HCT116 (cell line): ENCODE measurements at regions not wholly inside any gene's neighbourhood (a gene's known extent, or its start where the extent isn't known, plus 50 kb on each side); places are given as distances from the start of the nearest gene placed in this dataset.

ENCODE experiments used
- CTCF ChIP-seq, 3 experiments: fragments of 200-600 bp in 1 of 3; sonication (generic) in 1 of 3; IDR thresholded peaks in 2 of 3; conservative IDR thresholded peaks in 1 of 3; 2 replicates each; pipeline ENCODE4 v1.5.1; 2012 to 2017; ENCODE audit warnings: low read depth in 2 of 3, low read length in 2 of 3, antibody characterized with exemption in 1 of 3, borderline replicate concordance in 1 of 3, control low read depth in 1 of 3, mild to moderate bottlenecking in 1 of 3, mixed read lengths in 1 of 3, mixed run types in 1 of 3, moderate library complexity in 1 of 3; ENCODE audit not compliant: insufficient read depth in 1 of 3
- EZH2 ChIP-seq: fragments of 200-600 bp; sonication (generic); IDR thresholded peaks from 2 replicates; pipeline ENCODE4 v1.6.1; 2017; ENCODE audit warnings: antibody characterized with exemption, mixed run types
- POLR2A ChIP-seq: IDR thresholded peaks from 2 replicates; pipeline ENCODE4 v1.7.0; 2011; ENCODE audit warnings: borderline replicate concordance; ENCODE audit not compliant: insufficient read depth, insufficient read length; ENCODE audit errors: extremely low read depth
- ZBTB33 ChIP-seq: IDR thresholded peaks from 2 replicates; pipeline ENCODE4 v1.6.1; 2011; ENCODE audit warnings: mild to moderate bottlenecking, low read length, moderate library complexity; ENCODE audit not compliant: insufficient replicate concordance; ENCODE audit errors: extremely low read depth
- TF ChIP-seq, protein P1 (sequence below): IDR thresholded peaks from 2 replicates; pipeline ENCODE4 v1.6.1; 2012

DNA sequence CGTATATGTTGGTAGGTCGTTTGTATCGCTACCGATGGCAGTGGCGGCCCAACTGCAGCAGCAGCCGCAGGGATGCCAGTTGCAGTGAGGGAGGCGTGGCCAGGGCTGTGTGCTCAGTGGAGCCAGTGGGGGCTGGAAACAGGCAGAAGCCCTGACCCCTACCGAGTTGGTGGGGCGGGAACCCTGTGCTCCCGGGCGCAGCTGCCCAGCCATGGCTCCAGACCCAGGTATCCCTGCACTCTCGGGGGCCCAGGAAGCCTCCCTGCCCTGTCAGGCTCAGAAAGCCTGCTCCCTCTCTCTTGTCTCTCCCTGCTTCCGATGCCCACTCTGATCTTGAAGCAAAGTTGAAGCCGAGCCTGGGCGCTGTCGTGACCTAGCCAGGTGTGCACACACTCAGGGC is 78.6 kb upstream of the ITGB1 start:
- TF ChIP-seq CTCF (IDR thresholded peaks at IDR 0.05 in 2 of 3, conservative IDR thresholded peaks at IDR 0.05 in 1 of 3; ENCODE audit: borderline replicate concordance in 1 of 3, insufficient read depth in 1 of 3, low read depth in 2 of 3, low read length in 2 of 3), result no peak
- no peak for TF ChIP-seq ZBTB33
- TF ChIP-seq, protein P1, sequence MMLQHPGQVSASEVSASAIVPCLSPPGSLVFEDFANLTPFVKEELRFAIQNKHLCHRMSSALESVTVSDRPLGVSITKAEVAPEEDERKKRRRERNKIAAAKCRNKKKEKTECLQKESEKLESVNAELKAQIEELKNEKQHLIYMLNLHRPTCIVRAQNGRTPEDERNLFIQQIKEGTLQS, result no peak
- no peak for TF ChIP-seq EZH2
- TF ChIP-seq POLR2A, result no peak
